ENCODE measurements at regions not wholly inside any gene's neighbourhood (a gene's known extent, or its start where the extent isn't known, plus 50 kb on each side); places are given as distances from the start of the nearest gene placed in this dataset.

DNA sequence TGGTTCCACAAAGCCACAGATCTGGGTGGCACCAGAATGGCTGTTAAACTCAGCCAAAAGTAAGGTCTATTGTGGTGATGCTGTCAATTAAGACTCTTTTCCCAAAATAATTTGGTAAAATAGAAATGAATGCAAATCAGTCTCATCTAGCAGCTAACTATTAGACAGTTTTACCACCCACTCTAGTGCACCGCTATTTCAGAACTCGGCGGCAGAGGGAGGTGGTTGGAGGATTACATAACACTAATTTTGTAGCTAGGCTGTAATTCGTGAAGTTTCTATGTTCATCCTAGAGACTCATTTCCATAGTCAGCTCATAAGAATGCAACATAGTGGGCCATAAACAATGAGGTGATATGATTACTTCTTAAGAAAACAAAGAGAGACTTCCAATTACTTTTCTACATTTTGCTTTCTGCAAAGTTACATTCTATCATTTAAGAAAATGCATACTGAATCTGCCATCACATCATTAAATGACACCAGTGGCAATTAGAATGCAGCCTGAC lies 413.8 kb downstream of the FBXO15 start:
- TF ChIP-seq, protein P1, sequence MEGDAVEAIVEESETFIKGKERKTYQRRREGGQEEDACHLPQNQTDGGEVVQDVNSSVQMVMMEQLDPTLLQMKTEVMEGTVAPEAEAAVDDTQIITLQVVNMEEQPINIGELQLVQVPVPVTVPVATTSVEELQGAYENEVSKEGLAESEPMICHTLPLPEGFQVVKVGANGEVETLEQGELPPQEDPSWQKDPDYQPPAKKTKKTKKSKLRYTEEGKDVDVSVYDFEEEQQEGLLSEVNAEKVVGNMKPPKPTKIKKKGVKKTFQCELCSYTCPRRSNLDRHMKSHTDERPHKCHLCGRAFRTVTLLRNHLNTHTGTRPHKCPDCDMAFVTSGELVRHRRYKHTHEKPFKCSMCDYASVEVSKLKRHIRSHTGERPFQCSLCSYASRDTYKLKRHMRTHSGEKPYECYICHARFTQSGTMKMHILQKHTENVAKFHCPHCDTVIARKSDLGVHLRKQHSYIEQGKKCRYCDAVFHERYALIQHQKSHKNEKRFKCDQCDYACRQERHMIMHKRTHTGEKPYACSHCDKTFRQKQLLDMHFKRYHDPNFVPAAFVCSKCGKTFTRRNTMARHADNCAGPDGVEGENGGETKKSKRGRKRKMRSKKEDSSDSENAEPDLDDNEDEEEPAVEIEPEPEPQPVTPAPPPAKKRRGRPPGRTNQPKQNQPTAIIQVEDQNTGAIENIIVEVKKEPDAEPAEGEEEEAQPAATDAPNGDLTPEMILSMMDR (IDR thresholded peaks at IDR 0.05; ENCODE audit: borderline replicate concordance, control extremely low read depth, extremely low read depth, insufficient read depth, missing control alignments): no peak
- no peak for DNase-seq (ENCODE audit: low spot score)
- in situ Hi-C loops (cut with MboI; ENCODE audit: low sequenced_read_pairs, unreplicated experiment): no loop called here

DNA sequence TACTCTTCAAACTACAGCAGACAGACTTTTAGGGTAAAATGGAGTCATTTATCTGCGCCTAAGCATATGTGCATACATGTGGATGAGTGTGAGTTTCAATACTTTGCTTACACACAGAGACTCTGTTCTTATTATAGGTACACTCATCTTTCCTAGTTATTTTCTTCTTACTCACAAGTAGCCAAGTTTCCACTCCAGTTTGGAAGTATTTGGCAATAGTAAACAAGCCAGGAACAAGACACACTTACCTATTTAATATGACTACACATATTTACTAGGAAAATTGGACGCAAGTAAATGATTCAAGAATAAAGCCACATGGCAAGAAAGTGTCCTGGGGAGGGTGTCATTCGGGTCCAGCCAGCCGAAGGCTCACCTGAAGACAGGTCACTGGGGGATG lies 414.3 kb downstream of the FBXO15 start:
- TF ChIP-seq, protein P1 (IDR thresholded peaks at IDR 0.05; ENCODE audit: borderline replicate concordance, control extremely low read depth, extremely low read depth, insufficient read depth, missing control alignments): no peak
- in situ Hi-C loops (cut with MboI; ENCODE audit: low sequenced_read_pairs, unreplicated experiment): no loop called here
- DNase-seq (ENCODE audit: low spot score): no peak

DNA sequence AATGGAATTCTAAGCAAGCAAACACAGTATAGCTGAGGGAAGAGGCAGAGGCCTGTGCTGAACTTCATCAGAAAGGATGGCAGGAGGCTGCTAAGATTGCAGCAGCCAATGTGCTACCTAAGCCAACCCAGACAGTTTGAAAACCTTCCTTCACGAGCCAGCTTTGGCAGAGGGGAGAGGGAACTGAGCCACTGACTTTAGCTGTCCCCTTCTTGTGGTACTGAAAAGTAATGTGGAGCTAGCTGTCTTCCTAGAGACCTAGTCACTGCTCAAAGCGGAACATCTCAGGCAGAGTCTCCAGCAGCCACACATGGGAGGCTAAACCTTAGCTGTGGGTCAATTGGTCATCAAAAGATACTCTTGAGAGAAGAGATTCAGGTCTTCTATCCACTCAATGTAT lies 419.0 kb downstream of the FBXO15 start:
- in situ Hi-C loops (cut with MboI; ENCODE audit: low sequenced_read_pairs, unreplicated experiment): no loop called here
- TF ChIP-seq, protein P1 (IDR thresholded peaks at IDR 0.05; ENCODE audit: borderline replicate concordance, control extremely low read depth, extremely low read depth, insufficient read depth, missing control alignments): no peak
- DNase-seq (ENCODE audit: low spot score): no peak

DNA sequence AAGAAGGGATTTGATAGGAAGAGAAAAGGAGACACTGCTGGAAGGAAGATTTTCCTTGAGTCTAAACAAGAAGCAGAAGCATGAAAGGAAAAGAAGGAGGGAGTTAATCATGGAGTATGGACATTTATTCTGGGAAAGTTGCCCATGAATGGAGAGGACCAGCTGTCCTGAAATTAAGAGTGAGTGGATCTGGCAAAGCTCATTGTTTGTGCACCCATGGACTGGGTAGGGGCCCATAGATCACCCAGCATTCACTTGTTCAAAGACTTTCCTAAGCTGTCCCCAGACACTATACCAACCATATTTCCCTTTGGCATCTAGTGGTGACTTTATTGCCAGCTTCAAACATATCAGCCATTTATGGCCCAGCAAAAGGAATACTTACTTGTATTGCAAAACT lies 422.7 kb downstream of the FBXO15 start:
- TF ChIP-seq, protein P1 (IDR thresholded peaks at IDR 0.05; ENCODE audit: borderline replicate concordance, control extremely low read depth, extremely low read depth, insufficient read depth, missing control alignments): no peak
- in situ Hi-C loops (cut with MboI; ENCODE audit: low sequenced_read_pairs, unreplicated experiment): no loop called here
- DNase-seq (ENCODE audit: low spot score): no peak

DNA sequence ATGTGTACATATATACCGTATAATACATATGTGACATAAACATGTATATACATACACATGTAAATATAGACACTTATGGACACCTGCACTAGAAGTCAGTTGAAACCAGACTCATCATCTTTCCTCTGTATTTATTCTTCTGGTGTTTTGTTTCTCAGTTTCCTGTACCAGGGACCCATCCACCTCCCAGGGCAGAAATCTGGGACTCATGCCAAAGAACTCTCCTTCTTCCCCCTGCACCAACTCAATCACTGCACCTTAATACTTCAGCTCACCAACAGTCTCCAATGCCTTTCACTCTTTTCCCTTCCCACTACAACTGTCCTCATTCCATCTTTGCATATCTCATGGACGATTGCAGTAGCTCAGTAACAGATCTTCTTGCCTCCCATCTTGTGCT lies 428.0 kb downstream of the FBXO15 start:
- in situ Hi-C loops (cut with MboI; ENCODE audit: low sequenced_read_pairs, unreplicated experiment): no loop called here
- TF ChIP-seq, protein P1 (IDR thresholded peaks at IDR 0.05; ENCODE audit: borderline replicate concordance, control extremely low read depth, extremely low read depth, insufficient read depth, missing control alignments): no peak
- DNase-seq (ENCODE audit: low spot score): no peak

DNA sequence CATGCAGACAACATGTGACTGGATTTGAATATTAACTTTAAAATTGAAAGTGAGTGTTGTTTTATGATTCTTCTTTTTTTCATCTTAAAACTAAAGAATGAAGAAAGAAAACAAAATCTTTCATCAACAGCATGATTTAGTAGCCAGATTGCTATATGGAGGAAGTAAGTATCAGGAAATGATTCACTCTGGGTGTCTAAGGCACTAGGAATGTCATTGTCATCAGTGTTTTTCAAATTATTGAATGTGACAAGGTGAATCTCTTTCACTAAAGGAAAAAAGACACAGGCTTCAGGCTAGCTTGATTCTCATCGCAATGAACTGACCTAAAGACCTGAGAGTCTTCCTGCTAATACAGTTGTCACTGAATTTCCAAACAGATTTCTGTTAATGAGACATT lies 430.1 kb downstream of the FBXO15 start:
- in situ Hi-C loops (cut with MboI; ENCODE audit: low sequenced_read_pairs, unreplicated experiment): no loop called here
- TF ChIP-seq, protein P1 (IDR thresholded peaks at IDR 0.05; ENCODE audit: borderline replicate concordance, control extremely low read depth, extremely low read depth, insufficient read depth, missing control alignments): no peak
- no peak for DNase-seq (ENCODE audit: low spot score)

Data from GM13976 (cell line).